ENCODE measurements at regions not wholly inside any gene's neighbourhood (a gene's known extent, or its start where the extent isn't known, plus 50 kb on each side); places are given as distances from the start of the nearest gene placed in this dataset.

DNA sequence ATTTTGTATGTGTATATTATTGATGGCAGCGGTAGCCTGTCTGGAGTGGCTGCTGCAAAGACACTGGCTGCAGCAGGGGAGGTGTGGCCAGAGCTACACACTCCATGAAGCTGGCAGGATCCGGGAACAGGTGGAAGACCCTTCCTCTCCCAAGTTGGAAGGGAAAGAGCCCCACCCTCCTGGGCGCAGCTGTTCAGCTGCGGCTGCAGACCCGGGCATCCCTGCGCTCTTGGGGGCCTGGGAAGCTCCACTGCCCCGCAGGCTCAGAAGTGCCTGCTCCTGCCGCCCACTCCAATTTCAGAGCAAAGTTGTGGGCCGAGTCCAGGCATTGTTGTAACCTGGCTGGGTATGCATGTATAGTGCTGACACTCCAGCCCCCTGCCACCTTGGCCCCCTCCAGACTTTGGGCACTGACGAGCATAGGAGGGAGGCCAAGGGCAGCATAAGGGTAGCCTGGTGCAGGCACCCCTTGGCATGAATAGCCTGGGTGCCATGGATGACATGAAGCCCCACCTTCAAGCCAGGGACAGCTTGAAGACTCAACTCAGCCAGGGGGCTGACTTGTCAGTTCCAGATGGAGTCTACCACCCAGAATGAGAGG is 90.7 kb upstream of the TMEM168 start:
- no peak for DNase-seq

DNA sequence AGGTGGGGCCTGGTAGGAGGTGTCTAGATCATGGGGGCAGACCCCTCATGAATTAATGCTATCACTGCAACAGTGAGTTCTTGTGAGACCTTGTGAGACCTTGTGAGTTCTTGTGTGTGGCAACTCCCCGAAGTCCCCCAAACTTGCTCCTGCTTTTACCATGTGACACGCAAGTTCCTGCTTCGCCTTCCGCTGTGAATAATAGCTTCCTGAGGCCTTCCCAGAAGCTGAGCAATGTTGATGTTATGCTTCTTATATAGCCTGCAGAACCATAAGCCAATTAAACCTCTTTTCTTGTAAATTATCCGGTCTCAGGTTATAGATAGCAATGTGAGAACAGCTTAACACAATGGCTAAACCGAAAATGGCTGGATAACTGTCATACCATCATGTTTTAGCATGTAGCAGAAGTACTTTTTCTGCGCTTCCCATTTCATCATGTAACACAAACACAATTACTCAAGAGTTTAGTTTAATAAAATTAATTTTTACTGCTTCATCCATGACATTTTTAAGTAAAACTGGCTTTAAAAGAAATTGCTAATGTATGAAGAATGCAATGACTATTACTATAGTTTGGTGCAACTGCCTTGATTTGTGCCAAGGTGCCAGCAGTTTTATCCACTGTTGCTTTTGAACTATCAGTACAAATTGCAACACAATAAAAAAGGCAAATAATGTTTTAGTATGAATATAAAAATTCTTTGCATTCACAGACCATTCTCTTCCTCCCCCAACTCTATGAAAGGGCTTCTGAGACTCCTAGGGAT is 87.7 kb upstream of the TMEM168 start:
- DNase-seq = no peak

DNA sequence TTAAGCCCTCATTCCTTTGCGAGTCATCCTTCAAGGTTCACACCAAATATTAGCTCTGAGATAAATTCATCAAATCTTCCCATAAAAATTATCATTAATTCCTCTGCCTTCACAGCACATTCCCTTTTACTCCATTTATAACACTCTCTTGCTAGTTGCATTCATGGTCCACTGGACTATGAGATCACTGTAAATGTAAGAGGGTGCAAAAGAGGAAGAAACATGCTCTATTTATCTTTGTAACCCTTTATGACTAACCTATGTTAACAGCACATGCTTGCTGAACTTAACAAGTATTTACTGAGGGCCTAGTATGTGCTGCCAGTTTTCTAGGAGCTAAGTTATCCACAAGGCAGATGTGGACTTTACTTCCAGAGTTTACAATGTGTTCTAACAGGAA is 86.7 kb upstream of the TMEM168 start:
- DNase-seq = no peak

GRCh38 chr7:112874909-112875308 is 84.7 kb upstream of the TMEM168 start:
- no peak for DNase-seq

- no peak for DNase-seq
These were observed 83.8 kb upstream of the TMEM168 start for GRCh38 chr7:112873831-112874553.

DNA sequence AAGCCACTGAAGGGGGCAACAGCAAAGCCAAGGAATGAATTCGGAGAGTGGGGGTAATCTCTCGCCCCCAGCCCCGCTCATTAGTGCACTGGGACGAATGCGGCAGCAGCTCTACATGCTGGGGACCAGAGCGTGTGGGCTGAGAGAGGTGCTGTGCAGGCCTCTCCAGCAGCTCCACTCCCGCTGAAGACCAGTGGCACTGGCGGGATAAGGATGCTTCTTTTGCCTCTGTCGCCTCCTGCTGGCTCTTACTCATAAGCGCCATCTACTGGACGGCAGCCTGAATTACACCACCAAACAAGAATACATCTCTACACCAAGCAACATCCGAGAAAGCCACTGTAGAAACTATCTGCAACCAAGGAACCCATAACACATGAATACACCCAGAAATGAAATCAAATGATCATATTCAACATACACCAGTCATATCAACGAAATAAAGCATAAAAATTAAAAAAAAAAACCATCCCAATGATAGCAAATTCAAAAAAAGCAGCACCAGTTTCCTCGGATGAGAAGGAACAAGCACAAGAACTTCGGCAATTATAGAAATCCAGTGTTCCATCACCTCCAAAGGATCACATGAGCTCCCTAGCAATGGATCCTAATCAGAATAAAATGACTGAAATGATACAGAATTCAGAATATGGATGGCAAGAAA is 79.0 kb upstream of the TMEM168 start:
- peak; percentile 39 to 57 for DNase-seq

GRCh38 chr7:112868609-112869008 is 78.4 kb upstream of the TMEM168 start:
- no peak for DNase-seq

- DNase-seq = peak in 1 of 2 donors; percentile 4
These were observed 76.2 kb upstream of the TMEM168 start for GRCh38 chr7:112866424-112866823.

DNA sequence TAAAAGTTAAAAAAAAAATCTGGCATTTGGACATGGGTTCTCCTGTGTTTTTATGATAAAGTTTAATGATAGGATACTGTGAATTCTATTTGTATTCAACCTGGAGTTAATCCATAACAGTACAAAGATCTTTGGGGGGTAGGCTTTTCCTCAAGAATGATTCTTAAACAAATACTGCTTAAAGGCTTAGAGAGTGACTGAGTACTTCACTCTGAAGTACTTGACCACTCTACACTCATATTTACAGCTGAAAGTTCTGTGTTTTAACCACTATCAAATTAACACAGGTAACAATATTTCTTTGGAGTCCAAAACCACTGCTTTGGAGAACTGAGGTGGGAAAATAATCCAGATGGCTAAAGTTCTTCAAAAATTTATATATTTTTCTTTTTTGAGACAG is 74.2 kb upstream of the TMEM168 start:
- DNase-seq = no peak

DNA sequence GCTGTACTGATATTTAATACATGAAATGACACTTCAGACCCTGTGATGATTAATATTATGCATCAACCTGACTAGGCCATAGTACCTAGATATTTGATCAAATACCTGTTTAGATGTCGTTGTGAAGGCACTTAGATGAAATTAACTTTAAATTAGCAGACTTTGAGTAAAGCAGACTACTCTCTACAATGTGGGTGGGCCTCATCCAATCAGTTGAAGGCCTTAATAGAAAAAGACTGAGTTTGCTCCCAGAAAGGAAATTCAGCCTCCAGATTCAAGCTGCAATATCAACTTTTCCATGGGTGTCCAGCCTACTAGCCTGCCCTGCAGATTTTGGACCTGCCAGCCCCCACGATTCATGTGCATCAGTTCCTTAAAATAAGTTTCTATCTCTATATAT is 68.6 kb upstream of the TMEM168 start:
- no peak for DNase-seq

DNA sequence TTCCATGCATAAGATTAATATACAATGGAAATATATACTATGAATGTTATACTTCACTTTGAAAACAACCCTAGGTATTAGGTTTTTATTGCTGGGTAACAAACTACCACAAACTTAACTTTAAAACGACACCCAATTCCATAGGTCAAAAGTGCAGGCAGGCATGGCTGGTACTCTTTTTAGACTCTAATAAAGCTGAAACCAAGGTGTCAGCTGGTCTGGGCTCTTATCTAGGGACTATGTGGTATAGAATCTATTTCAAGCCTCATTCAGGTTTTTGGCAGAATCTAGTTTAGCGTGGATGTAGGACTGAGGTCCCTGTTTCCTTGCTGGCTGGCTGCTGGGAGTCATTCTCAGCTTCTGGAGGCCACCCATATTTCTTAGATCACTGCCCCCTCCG is 65.0 kb upstream of the TMEM168 start:
- DNase-seq = no peak

DNA sequence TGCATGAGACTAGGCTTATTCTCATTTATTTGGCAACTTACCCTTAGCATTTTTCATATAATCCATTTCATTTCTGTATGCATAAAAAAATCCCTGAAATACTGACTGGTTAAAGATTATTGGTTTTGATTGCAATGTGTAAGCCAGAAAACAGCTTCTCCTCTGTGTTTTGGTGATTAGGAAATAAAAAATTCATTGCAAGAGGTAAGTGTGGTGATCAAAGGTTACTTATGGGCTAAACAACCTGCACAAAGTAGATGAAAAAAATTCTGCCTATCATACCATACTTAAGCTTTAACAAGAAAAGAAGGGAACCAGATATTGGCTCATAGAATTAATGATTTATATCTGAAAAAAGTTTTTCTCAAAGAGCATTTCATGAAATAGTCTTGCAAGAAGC is 64.0 kb upstream of the TMEM168 start:
- no peak for DNase-seq

- DNase-seq = no peak
These were observed 63.2 kb upstream of the TMEM168 start for GRCh38 chr7:112853422-112853821.

GRCh38 chr7:112843151-112843550 is 53.0 kb upstream of the TMEM168 start:
- no peak for DNase-seq
